ENCODE measurements at regions not wholly inside any gene's neighbourhood (a gene's known extent, or its start where the extent isn't known, plus 50 kb on each side); places are given as distances from the start of the nearest gene placed in this dataset.
"Not testable (repeated sequence)": the region's sequence is repeated elsewhere in the genome, so short reads cannot be mapped to it uniquely, and the experiment has no call there.

DNA sequence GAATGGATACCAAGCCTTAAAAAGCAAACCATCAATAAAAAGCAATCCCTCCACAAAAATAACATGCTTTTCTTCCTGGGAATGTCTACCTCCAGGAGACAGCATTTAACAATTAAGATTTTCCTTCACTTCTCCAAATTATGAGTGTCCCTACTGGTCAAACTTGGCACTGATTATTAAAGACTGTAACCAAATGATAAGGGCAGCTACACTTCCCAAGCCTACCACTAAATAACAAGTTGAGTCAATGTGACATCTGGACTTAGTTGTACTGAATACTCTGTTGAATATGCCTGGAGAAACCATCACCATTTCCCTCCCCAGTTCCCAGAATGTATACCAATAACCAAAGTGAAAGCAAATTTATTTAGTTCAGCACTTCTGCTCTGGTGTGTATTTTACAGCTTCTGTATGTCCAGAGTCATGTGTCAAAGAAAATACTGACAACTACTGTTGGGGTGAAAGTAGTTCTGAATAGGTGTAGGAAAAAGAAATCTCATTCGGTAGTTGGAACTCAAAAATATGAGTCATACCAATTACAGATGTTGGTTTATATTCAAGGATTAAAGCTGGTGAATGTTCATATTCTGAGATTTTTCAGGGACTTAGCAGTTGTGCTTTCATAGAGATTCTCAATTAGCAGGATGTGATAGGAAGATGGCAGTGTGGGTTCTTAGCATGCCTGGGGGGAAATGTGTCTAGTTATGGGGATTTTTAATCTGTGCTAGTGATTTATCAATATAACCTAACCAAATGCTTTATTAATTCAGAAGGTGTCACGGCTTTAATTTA lies 1291.6 kb upstream of the GYPC start:
- DNase-seq (ENCODE audit: low spot score): no peak

DNA sequence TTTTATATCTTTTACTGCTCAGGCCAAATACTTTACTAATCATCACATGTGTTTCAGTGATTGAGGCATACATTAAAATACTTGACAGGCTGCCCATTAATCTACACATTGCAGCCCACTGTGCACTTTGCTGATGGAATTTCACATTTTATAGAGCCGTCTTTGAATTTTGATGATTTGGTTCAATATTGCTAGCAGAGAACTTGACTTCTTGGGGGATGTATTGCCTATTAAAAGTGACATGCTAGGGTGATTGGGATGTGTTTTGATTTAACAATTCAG lies 1291.0 kb upstream of the GYPC start:
- no peak for DNase-seq (ENCODE audit: low spot score)

GRCh38 chr2:125371867-125372266 lies 1284.1 kb upstream of the GYPC start:
- no peak for DNase-seq (ENCODE audit: low spot score)

GRCh38 chr2:125373293-125373692 lies 1282.7 kb upstream of the GYPC start:
- DNase-seq (ENCODE audit: low spot score): no peak

DNA sequence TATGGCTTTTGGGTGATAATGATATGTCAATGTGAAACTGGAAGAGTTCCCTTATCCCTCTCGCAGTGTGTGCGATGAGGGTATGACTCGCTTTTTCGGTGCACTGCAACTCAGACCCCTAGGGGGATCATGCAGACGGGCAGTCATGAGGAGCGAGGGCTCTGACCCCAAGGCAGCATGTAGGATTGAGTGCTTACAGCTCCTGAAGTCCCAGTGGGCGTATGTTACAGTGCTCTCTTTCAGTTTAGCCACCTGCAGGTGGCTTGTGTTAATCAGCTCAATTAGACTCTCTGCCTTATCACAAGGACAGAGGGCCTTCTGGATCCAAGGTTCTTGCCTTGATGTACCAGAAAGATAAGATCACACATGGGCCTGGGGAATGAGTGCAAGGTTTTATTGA lies 1269.9 kb upstream of the GYPC start:
- DNase-seq (ENCODE audit: low spot score): no peak

- no peak for DNase-seq (ENCODE audit: low spot score)
Measured at GRCh38 chr2:125397535-125398251, 1258.3 kb upstream of the GYPC start.

- DNase-seq (ENCODE audit: low spot score): no peak
Measured at GRCh38 chr2:125398738-125399524, 1257.0 kb upstream of the GYPC start.

GRCh38 chr2:125405816-125406215 lies 1250.1 kb upstream of the GYPC start:
- DNase-seq (ENCODE audit: low spot score): no peak

GRCh38 chr2:125408874-125409538 lies 1247.0 kb upstream of the GYPC start:
- DNase-seq (ENCODE audit: low spot score): no peak

- no peak for DNase-seq (ENCODE audit: low spot score)
Measured at GRCh38 chr2:125418483-125418882, 1237.5 kb upstream of the GYPC start.

DNA sequence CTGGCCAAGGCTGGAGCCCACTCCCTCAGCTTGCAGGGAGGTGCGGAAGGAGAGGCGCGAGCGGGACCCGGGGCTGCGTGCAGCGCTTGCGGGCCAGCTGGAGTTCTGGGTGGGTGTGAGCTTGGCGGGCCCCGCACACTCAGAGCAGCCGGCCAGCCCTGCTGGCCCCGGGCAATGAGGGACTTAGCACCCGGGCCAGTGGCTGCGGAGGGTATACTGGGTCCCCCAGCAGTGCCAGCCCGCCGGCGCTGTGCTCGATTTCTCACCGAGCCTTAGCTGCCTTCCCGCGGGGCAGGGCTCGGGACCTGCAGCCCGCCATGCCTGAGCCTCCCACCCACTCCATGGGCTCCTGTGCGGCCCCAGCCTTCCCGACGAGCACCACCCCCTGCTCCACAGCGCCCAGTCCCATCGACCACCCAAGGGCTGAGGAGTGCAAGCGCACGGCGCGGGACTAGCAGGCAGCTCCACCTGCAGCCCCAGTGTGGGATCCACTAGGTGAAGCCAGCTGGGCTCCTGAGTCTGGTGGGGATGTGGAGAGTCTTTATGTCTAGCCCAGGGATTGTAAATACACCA lies 1233.7 kb upstream of the GYPC start:
- not testable (repeated sequence) for DNase-seq (ENCODE audit: low spot score)

DNA sequence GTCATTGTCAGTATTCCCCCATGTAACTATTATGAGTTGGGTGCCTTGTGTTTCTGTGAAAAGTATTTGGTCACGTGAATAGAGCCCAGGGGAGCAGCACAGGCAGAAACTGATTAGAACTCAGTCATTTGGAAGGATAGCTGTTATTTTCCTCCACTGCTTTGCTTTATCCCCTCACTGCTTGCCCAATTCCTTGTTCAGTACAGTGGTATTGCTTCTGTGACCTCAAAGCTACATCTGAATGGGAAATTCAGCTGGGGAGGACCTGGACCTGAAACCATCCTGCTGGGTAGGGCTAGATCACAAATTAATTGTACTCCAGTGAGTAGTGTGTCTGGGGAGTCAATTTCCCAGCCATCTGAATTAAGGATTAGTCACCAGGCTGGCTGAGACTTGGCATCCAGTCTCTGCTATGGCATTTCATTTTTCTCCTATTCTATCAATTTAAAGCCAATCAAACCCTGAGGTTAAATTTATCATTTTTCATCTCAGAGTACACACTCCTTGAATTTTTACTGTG lies 1231.6 kb upstream of the GYPC start:
- DNase-seq (ENCODE audit: low spot score): no peak

DNA sequence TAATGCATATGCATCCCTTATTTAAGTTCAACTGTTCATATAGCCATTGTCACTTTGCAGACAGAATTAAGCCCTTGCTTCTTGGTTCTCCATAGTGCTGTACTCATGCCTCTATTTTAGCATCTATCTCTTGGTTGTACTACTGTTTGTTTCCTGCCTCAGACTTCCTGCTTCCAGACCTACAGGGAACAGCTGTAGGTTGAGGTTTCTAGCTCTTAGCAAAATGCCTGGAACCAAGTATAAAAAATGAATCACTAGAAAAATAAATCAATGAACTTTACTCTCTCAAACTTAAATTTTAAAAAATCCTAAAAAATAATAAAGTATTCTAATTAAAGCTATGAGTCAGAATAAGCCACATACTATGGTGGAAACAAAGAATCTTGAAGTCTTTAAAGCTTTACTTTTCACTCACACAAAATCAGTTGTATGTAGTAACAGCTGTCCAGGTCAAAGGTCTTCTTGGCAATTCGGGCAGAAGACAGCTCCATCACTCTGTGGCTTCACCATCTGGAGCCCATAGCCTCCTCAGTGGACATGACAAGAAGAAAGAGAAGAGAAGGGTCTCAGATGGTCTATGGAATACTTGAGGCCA lies 1228.1 kb upstream of the GYPC start:
- no peak for DNase-seq (ENCODE audit: low spot score)

GRCh38 chr2:125444106-125444505 lies 1211.9 kb upstream of the GYPC start:
- DNase-seq (ENCODE audit: low spot score): no peak

DNA sequence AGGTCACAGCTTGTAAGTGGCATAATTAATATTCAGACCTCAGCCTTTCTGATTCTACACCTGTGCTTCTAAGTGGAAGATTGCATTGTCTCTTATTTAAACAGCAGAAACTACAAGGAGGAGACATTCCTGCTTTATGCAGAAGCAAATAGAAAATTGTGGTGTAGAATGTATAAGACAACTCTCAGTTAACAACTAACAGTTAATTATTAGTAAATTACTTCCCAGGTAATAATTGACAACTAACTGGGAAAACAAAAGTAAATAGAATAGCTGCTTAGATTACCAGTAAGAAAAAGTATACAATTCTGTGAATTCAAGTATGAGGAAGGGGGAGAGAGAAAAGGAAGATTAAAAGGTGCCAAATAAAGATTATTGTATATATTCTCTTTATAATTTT lies 1210.5 kb upstream of the GYPC start:
- no peak for DNase-seq (ENCODE audit: low spot score)

GRCh38 chr2:125450092-125450491 lies 1205.9 kb upstream of the GYPC start:
- DNase-seq (ENCODE audit: low spot score): no peak

DNA sequence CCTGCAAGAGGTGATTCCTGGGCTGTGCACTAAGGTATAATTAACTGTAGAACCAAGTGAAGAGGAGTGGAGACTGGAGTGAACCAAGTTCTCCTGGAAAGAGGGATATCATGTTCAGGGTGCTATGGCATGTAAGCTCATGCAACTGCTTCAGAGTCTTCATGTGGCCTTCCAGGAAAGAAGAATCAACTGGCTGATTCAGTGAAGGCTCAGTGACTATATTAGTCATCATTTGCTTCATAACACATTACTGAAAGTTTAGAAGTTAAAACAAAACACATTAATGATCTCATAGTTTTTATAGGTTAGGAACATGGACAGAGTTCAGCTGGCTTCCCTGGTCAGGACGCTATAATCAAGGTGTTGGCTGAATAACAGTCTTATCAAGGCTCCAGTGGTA lies 1200.8 kb upstream of the GYPC start:
- no peak for DNase-seq (ENCODE audit: low spot score)

DNA sequence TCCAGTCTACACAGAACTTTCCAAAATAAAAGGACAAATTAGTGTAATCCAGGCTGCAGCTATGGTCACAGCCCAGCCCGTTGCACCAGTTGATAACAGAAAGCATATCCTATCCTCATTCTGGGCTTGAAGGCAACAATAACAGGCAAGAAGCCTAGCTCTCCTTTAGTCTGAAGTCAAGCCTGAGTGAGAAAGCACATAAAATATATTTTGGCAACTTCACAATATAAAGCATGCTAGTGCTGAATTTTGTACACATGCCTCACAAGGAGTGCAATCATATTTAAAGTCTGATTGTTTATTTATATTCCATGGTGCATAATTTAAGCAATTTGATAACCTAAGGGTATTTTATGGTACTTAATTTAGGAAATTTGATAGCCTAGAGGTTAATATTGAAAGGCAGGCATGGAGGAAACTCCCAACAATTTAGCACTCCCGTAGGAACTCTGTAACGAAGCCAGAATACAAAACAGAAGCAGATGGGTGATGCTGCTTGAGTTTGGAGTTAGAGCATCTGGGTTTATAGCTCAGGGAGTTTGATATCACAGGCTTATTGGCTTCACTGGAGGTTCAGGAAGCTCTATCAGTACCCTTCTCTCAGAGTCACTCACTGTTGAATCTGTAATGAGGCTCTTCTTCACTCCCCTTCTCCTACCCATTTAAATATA lies 1199.1 kb upstream of the GYPC start:
- no peak for DNase-seq (ENCODE audit: low spot score)

- DNase-seq (ENCODE audit: low spot score): no peak
Measured at GRCh38 chr2:125471963-125472362, 1184.0 kb upstream of the GYPC start.

GRCh38 chr2:125479143-125479636 lies 1176.8 kb upstream of the GYPC start:
- DNase-seq (ENCODE audit: low spot score): no peak

GRCh38 chr2:125490308-125490707 lies 1165.7 kb upstream of the GYPC start:
- DNase-seq (ENCODE audit: low spot score): no peak

All from putamen (tissue), 1 donor.